ENCODE measurements at regions not wholly inside any gene's neighbourhood (a gene's known extent, or its start where the extent isn't known, plus 50 kb on each side); places are given as distances from the start of the nearest gene placed in this dataset.

DNA sequence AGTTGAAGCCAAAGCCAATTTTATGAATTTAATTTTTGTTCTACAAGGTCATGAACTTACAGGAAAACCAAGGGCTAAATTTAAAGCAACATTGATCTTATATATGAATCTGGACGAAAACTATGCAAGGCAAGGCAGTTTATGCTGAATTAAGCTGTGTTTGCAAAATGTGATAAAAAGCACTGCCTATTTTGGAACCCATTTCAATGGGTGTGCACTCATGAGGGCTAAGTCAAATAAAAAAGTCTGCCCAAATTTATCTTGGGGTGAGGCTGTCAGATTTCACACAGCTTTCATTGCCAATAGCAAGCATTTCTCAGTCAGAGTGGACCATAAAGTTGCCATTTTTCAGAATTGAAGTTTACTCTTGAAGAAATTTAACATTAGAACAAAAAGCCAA, 199.9 kb downstream of the LURAP1L start:
- DNase-seq (no peak), ATAC-seq (no peak)
- intact Hi-C loops (cut with DNase I) = no loop called here

DNA sequence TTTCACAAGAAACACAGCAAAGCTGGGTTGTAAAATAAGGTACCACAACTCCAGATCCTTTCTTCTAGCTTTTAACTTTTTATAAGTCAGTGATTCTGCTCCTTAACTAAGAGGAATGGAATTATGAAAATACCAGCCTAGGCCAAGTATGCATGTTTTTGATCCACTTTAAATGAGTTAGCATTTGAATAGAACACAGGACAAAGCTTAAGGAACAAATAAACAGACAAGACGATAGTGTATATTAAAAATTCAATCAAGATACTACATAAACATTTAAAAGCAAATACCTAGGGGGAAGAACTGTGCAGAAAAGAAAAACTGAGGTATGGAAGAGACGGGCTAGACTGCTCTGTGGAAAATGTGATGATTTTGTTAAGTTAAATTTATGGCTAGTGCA, 200.7 kb downstream of the LURAP1L start:
- DNase-seq = no peak
- no peak for ATAC-seq
- intact Hi-C loops (cut with DNase I) = no loop called here

DNA sequence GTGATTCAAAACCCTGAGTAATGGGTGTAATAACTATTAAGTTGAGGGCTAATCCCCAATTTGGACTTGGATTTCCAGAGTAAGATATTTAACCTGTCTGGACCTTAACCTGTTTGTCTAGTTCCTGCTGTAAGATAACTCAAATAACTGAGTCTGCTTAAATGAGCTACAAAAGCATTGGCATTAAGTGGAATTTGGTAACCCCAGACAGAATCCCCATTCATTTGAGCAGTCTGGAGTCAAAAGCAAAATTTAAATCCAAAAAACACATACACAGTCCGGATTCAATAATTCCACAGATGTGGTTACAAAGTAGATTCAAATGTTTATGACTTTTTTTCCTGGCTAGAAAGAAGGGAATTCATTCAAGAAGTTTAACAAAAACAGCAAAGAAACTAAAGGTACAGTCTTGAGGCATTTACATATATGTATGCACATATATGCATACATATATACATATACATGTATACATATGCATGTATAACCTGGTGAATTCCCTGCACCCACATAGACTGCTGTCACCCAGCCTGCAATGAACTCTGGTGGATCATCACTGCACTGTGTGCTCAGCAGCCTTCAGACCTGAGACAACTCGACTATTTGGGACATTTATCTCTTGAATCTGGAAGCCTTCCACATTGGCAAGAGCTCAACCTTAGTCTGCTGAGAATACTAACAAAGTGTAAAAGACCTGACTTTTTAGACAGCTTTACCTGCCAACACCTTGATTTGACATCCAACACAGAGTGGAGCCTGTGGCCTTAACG, 205.4 kb downstream of the LURAP1L start:
- intact Hi-C loops (cut with DNase I) = loop anchor here in 1 of 2 donors (10.0 kb wide), 2 partner anchors 195 to 255 kb away; no protein-coding TSS in a partner anchor
- no peak for ATAC-seq

DNA sequence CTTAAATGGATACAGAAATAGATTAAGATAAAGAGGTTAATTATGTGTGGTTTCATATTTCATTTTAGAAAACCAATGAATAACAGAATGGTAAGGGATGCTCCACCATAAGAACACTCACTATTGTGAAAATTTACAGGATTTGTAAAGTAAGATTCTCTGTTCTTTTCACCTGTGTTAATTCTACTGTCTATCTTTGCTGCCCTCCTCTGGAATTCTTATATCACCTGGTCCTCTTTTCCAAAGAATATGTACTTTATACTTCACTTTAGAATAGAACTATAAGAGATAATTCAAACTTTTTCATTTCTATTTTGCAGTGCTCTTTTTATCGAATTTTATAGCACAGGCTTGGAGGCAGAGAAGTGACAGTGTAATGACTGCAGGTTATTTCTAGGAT, 213.4 kb downstream of the LURAP1L start:
- ATAC-seq (no peak), DNase-seq (no peak)
- intact Hi-C loops (cut with DNase I) = loop anchor here in 1 of 2 donors (10.0 kb wide), 2 partner anchors 203 to 263 kb away; no protein-coding TSS in a partner anchor

More for the DNA sequence above, 205.4 kb downstream of the LURAP1L start:
- no peak for DNase-seq

DNA sequence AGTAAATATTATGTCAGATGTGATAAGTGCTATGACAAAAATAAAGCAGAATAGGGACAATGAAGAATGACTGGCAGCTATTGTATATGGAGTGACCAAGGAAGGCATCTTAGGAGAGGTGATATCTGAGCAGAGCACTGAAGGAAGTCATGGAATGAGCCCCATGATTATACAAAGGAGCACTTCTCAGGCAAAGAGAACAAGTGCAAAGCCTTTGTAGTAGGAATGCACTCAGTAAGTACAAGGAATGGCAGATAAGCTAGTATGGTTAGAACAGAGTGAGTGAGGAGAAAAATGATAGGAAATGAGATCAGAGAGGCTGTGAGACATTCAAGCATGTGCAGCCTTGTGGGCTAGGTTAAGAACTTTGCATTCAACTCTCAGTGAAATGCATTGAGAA, 214.8 kb downstream of the LURAP1L start:
- DNase-seq (no peak), ATAC-seq (no peak)
- intact Hi-C loops (cut with DNase I) = loop anchor here in 1 of 2 donors (10.0 kb wide), 2 partner anchors 205 to 265 kb away; no protein-coding TSS in a partner anchor

DNA sequence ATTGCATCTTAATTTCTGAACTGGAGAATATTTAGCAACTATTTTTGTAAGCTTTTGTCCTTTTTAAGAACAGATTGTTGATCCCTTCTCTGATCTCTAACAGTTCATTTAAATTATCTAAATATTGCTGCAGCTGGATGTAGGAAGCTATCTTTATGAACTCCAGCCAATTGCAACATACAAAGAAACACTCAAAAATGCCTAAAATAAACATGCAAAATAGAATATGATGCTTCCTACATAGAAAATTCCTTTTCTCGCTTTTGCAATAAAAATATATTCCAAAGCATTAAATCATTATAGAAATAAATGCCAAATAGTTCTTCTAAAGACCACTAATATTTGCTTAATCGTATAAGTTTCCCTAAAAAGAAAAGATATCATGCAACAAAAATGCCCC, 218.6 kb downstream of the LURAP1L start:
- DNase-seq (no peak), ATAC-seq (no peak)
- intact Hi-C loops (cut with DNase I) = no loop called here

DNA sequence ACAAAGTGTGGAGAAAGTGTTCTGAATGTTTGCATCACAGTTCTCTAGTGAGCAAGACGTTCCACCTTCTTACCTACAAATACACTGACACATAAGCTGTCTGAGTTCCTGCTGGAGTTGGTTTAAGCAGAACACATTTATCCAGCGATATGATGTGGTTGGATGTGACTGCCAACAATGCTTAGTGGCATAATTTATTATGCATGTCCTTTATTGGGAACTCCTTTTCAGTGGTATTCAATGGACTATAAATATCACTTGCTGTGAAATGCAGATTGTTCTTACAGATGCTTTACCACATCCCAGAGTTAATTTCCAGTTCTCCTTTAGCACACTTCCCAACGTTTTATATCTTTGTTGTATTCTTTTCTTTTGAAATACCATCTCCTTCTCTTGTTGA, 222.2 kb downstream of the LURAP1L start:
- intact Hi-C loops (cut with DNase I) = no loop called here
- DNase-seq (no peak), ATAC-seq (no peak)

DNA sequence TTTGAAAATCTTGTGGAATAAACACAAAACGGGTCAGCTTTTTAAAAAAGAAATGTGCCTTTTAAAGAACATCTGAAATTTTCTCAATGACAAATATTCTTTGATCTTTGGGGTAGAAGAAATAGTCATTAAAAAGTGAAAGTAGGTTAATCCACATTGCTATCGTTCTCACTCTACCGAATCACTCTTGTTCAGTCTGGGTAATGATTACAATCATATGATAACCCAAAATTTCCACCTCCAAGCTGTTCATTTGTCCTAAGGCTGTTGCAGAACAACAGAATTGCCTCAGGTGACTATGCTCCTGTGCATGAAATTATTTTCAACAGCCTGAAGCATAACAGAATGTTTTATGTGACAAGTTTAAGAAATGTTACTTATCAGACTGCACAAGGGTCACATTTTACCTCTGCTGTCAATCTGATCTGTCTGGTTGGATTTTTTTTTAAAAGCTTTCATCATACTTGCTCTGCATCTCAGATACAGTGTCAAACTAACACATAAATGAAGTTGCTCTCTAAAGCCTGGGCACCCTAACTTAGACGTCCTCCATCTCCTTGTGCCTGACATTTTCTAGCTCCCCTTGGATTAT, 227.3 kb downstream of the LURAP1L start:
- ATAC-seq (no peak), DNase-seq (no peak)
- intact Hi-C loops (cut with DNase I) = no loop called here

DNA sequence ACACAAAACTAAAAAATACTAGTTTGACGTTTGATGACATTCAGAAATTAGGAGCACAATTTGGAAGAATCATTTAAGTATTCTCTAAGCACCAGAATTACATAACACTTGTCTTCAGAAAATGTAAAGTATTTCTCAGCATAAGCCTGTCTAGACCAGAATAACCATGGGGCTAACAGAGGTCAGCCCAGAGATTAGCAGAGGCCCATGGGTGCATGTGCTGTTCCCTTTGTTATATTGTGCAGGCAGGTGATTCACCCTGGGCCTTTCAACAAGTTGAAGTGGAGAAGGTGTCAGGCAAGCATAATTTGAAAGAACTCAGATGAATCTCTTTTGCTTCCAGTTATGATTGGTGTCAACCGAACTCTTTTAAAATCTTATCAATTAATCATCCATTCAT, 227.9 kb downstream of the LURAP1L start:
- intact Hi-C loops (cut with DNase I) = no loop called here
- ATAC-seq = peak in 1 of 2 donors; percentile 38

DNA sequence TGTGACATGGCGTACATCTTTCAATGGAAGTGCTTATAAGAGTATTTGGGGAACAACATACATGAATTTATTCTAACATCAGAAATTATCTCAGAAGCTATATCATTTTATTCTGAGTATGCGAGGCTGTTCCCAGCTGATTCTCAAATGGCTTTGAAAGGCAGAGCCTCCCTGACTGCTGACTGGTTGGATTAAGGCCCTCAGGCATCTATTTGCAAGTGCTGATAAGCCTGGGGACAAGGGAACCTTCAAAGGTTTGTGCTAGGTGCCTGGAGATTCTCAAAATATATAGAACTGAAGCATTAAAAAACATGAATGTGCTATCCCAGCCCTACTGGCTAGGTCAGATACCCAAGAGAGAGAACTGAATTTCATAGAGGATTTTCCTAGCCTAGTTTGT, 235.1 kb downstream of the LURAP1L start:
- intact Hi-C loops (cut with DNase I) = no loop called here
- ATAC-seq = no peak
- no peak for DNase-seq

More for the DNA sequence above, 227.9 kb downstream of the LURAP1L start:
- no peak for DNase-seq

DNA sequence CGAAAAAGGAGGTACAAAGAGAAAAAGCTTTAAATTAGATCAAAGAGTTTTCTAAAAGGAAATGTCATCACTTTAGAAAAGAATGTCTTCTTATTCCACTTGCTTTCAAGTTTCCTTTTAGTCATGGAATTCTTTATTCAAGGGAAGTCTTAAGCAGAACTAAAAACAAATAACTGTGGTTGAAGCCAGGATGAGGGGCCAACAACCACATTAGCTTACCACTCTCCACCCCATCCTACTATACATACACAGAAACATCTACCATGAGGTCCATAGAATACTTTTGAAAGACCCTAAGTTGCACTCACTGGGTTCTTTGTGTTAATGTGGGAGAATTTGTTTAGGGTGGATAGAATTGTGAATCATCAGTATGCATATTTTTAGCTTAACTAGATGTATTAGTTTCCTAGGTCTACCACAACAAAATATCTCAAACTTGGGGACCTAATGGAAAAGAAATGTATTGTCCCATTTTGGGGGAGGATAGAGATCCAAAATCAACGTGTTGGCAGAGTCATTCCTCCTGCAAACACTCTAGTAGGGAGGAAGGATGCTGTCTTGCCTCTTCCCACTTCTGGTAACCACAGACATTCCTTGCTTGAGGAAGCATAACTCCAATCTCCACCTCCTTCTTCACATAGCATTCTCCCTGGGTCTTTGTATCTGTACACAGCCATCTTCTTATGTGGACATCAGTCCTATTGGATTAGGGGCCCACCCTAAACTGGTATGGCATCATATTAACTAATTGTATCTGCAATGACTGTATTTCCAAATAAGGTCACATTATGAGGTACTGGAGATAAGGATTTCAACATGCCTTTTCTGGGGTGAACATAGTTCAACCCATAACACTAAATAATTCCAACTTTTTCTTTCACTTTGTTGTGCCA, 239.4 kb downstream of the LURAP1L start:
- intact Hi-C loops (cut with DNase I) = no loop called here
- no peak for ATAC-seq

DNA sequence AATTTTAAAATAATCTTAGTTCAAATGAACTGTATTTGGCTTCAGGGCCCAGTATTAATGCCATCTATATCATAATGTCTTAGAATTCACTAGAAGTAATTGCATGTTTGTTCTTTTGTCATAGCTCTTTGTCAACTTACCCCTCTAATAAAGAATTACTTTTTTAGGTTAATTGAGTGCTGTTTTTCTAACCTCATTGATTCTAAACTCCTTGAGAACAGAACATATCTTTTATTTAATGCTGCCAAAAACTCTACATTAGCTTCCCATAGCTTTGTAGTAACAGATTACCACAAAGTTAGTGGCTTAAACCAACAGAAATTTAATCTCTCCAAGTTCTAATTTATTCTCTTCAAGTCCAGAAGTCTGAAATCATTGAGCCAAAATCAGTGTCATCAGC, 242.4 kb downstream of the LURAP1L start:
- DNase-seq (no peak), ATAC-seq (no peak)
- intact Hi-C loops (cut with DNase I) = no loop called here

More for the DNA sequence above, 239.4 kb downstream of the LURAP1L start:
- no peak for DNase-seq

DNA sequence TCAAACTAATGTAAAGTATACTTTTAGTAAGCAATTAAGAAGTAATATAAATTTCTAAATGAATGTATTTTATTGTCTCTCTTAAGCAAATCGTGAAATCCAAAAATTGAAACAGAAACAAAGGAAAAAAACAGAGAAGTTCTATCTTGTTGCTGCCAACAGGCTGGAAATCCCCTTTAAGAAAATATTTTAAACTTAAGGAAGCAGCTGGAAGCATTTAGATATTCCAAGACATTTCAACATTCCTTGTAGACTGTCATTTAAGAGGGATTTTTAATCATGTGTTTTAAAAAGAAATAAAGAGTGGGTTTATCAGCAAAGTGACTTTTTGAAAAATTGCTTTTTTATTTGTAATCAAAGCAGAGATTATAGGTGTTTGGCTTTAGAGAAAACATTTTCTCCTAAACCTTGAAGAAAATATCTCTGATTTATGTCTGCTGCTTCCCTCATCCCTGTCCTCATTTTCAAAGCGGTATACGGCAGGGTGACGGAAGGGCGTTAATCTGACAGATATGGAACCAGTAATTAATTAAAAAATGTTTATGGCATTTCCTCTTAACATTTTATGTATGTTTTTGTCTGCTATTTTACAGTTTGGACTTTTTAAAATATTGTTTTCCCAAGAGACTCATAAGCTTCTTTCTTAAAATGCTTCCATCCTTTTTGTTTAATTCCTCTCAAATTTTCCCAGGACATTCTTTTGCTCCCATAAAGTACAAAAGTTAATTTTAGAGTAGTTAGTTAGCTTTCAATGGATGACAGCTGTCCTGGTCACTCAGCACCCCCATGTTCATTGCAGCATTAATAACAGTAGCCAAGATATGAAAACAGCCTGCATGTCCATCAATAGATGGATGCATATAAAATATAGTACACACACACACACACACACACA, 245.6 kb downstream of the LURAP1L start:
- intact Hi-C loops (cut with DNase I) = no loop called here

DNA sequence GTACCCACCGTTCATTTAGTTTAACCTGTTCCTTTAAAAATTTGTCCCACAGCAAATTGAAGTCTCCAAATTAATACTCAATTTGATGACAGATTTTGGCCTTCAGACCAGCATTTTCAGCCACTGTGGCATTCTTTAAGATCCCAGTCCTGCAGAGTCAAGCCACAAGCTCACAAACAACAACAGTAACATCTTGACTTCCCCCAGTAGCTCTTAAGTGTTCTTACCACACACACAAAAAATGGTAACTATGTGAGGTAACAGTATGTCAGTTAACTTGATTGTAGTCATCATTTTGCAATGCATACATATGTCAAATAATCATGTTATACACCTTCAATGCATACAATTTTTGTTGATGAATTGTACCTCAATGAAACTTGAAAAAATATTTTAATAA, 247.9 kb downstream of the LURAP1L start:
- ATAC-seq (no peak), DNase-seq (no peak)
- intact Hi-C loops (cut with DNase I) = no loop called here

More for the DNA sequence above, 245.6 kb downstream of the LURAP1L start:
- DNase-seq (no peak), ATAC-seq (no peak)

DNA sequence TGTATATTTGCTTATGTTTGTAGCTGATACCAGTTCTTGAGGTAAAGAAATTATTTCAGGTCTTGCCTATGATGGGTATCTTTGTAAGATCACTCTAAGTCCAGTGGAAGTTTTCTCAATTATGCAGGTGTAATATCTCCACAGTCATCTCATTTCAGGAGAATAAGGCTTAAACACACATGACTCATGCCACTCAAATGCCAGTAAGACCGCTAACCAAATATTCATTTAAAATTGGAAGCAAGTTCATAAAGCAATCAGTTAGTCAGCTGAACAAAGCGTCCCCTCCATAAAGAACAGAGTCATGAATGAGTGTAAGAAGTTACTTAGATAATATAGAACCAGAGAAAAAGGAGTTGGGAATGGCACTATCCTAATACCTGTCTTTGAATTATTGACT, 248.7 kb downstream of the LURAP1L start:
- ATAC-seq (no peak), DNase-seq (no peak)
- intact Hi-C loops (cut with DNase I) = no loop called here

DNA sequence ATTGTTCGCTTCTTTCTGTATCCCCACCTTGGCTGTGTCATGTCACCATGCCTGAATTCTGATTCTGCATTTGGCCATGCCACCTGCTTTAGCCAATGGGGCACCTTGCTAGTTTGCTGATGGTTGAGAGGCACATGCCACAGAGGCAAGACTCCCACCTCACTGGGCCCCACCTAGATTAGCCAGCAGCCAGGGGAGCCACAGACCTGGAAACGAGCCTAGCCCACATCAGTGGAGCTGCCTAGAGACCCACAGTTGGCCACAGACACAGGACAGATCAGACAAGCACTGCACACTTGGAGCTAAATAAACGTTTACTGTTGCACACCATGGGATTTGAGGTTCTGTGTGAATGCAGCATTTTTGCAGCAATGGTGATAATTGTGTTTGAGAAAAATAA, 252.1 kb downstream of the LURAP1L start:
- ATAC-seq (no peak), DNase-seq (no peak)
- intact Hi-C loops (cut with DNase I) = no loop called here

DNA sequence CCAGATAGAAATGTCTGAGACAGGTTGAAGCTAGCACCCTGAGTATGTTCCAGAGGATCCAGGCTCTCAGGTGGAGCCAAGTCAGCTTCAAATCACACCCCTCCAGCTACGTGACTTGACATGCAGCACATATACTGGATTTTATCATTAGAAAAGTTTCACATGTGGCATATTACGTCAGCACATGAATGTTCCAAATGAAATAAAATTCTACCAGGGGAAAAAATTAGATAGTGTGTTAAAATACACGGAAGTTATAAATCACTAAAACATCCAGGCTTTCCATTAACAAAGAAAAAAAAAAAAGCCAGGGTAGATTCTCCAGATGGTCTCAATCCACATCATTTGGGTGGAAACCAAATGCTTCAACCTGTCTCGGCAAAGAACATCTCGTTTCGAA, 251.6 kb downstream of the MPDZ start:
- intact Hi-C loops (cut with DNase I) = no loop called here
- DNase-seq = no peak
- no peak for ATAC-seq

DNA sequence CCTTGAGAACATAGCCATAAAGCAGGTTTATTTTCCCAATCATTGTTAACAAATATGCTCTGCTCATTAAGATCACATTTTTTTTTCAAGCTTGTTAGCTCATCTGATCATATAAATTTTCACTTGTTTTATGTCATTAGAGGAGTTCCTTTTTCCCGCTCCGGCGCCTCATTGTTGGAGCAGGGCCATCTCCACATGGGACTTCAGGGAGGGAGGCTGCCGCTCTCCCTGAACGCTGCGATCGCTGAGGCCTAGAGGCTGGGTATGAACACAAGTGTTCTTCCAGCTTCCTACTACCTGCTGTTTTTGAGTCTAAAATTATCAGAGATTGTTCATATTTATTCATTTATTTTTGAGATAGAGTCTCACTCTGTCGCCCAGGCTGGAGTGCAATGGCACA, 246.9 kb downstream of the MPDZ start:
- intact Hi-C loops (cut with DNase I) = loop anchor here (10.0 kb wide), 2 partner anchors 52 to 1732 kb away; no protein-coding TSS in a partner anchor
- DNase-seq (no peak), ATAC-seq (no peak)
